HG03139 (cell line): ENCODE measurements at regions not wholly inside any gene's neighbourhood (a gene's known extent, or its start where the extent isn't known, plus 50 kb on each side); places are given as distances from the start of the nearest gene placed in this dataset.
"Not testable (repeated sequence)": the region's sequence is repeated elsewhere in the genome, so short reads cannot be mapped to it uniquely, and the experiment has no call there.

Experiments used
- ATAC-seq: cut with Tn5 transposase; IDR thresholded peaks from one replicate; pipeline ENCODE4 v1.9.1; 2021; ENCODE audit not compliant: unreplicated experiment

DNA sequence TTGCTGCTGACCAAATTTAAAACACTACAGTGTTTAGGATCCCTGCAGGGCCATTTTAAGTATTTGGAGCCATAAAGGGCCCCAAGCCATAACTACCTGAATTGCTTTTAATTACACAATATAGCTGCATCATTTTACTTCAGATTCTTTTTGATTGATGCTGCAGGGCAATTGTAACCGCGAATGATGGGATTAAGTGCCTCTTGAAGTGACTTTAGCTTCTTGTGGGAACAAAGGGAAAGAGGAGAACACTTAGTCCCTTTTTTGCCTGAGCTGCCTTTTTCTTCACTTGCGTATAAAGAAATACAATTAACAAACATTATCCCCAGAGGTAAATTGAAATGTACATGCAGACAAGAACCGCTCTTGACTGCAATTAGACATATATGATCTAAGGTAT is 228.5 kb downstream of the ZIC5 start:
- ATAC-seq = no peak

DNA sequence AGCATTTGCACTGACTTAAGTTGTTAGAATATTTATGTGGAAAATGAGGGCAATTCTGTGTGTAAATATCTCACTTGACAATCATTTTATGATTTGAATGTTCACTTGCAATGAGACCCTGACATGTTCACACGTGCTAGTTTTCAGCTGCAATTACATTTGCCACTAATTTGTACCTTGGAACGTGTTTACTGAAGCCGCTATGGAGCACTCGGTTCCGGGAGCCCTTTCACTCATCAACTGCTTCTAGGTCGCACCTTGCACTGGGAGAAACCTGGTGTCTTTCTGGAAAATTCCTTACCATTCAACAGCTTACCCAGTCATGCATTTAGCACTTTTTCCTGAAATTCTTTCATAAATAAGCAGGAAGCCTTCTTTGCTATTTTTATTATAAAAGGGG is 229.6 kb downstream of the ZIC5 start:
- ATAC-seq = no peak

DNA sequence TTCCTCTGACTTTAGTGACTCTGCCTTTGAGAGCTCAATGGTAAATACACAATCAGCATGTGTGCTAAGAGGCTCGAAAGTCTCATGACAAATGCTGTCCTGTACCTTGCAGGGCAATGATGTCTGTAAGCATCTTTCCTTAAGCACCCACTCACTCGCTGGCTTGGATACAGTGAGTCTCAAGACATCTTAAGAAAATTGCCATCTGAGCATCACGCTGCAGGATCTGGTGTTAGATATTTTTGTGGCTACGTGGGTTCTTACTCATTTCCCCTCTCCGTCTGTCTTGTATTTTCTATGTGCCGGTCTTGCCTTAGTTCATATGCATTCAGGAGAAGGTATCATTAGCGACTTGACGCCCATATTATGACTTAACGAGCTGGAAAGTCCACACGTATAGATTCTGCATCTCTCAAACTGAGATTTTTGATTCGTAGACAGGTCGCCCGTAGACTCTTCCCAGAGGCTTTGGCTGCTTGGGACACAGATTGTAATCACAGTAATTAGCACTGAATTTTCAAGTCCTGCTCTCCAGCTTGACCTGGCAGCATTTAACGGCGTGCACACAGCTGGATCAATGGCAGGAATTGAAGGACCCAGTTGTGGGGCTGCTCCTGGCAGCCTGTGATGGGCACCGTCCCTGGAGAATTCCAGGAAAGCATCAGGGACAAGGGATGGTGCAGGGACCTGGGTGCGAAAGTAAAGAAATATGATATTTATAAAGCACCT is 231.2 kb downstream of the ZIC5 start:
- no peak for ATAC-seq

DNA sequence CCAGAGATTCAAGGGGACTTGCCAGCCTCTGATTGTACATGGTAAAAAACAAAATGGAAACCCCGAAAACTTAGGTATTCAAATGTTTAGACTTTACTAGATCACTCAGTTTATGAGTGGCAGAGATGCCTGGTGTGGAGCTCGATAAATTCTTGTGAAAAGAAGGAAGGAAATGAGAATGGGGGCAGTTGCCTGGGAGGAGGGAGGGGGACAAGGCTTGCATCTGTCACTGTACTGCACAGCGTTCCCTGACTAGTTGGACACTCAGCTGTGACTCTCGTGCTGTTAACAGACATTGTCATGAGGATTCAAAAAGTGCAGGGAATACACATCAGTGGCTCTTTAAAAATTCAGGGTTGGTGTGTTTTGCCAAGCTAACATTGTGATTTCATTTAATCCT is 232.9 kb downstream of the ZIC5 start:
- ATAC-seq = no peak

DNA sequence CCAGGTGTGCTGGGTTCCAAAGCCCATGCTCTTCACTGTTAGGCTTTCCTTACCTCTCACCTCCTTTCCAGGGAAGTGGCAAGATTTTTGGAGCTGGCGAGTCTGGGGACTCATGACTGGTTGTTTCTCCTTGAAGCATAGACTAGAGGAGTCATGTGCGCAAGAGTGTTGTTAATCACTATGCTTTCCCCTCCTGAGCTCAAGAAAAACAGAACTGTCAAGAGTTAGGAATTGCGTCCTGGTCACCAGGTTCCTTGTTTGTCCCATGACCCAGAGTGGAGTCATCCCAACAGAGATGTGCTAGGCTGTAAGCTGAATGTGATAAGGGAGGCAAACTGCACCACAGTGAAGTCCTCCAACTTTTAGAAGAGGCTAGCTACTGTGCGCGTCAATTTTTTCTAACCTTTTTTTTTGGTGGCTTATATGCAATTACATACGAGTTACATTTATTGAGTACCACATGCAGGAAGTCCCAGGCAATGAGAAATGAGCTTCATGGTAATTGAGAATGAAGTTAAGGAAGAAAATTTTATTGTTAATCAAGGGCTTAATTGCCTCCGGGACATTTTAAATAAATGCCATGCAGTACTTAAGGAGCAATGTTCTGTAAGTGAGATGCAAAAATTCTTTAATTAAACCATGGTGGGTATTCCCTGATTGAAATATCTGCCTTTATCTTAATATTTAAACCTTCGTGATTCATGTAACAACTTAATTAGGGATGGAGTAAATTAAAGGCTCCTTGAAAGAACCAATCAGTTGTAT is 233.9 kb downstream of the ZIC5 start:
- ATAC-seq = no peak

DNA sequence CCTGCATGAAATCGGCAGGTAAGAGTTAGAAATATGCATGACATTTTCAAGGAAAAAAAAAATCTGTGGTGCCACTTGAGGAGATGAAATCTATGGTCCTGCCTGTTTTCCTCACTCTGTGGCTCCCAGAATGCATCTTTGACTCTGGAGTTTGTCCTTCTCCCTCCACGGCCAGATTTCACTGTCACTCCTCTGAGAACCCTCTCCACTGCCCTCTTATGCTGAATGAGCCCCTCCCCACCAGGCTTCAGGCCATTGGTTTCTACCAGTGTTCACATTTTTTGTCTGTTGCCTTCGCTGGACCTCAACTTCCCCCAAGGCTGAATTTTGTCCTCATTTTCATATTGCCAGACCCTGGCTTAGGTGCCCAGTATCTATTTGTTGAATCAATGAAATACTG is 235.0 kb downstream of the ZIC5 start:
- no peak for ATAC-seq

DNA sequence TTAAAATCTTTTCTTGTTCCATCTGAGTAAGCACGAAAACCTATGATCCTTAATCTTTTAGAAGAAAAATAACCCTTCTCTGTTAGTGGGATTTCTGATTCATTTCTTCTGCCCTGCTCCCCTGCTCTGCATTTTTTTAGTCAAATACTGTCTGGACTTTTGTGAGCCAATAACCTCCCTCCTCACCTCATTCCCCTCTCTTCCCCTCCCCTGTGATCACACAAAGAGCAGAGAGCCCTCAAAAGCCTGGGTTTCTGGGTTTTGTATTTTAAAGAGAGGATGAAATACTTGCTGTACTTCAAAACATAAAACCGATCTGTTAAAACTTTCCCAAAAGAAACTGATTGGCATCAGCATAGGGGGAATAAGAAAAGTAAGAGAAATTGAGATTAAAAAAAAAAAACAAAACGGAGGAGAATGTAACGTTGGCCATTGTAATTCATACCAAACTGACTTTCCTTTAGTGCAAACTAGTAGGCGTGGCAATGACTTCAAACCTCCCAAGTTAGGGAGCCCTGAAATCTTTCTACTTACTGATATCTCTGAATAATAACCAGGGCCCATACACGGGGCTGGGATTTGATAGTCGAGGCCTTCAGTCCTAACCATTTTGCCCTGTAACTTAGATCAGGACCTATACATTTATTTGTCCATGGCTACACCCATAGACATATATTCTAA is 232.9 kb downstream of the TM9SF2 start:
- no peak for ATAC-seq

DNA sequence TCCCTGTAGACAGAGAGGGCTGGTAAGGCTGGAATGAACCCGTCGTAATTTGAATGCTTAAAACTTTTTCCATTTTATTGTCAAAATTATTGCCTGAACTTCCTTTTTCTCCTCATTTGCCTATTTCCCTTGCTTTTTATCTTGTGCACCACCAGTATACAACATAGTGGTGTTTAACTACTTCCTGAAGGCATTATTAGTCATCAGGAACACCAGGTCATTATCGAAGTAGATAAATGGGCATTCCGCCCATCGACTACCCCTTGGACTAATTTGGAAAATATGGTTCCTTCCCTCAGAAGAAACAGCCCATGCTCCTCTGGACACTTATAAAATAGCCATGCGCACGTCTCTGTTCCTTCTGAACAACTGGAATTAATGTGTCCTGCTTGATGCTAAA is 232.1 kb downstream of the TM9SF2 start:
- ATAC-seq = no peak

DNA sequence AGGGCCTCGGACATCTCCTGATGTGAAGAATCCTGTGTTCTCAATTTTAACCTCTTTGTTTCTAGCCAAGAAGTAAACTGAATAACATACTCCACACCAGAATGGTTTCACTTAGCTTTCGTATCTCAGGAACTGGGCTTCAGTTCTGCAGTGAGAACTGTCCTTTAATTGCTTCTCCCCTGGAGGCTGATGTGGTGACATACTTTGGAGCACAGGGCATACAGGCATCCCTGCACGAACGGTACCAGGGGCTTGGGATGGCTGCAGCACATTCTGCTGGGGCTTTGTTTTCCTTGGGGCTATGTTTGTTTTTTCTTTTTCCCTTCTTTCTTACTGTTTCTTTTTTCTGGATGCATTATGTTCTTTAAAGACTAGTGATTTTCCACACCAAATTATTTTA is 230.5 kb downstream of the TM9SF2 start:
- no peak for ATAC-seq

DNA sequence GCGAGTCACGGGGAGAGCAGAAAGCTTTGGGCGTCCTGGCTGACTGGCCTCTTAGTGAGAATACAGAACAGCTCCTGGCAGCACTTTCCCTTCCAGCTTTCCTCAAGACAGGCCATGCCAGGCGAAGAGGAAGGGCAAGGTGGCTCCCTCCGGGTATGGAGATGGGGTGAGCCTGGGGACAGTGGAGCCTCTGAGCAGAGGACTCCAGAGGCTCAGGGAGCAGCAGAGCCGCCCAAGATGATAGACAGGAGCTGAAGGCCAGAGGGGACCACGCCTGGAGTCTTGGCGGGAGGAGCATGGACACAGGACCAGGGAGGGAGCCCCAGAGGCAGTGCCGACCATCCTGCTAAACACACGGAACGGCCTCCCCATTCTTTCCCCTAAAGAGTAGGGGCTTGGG is 229.1 kb downstream of the TM9SF2 start:
- no peak for ATAC-seq

DNA sequence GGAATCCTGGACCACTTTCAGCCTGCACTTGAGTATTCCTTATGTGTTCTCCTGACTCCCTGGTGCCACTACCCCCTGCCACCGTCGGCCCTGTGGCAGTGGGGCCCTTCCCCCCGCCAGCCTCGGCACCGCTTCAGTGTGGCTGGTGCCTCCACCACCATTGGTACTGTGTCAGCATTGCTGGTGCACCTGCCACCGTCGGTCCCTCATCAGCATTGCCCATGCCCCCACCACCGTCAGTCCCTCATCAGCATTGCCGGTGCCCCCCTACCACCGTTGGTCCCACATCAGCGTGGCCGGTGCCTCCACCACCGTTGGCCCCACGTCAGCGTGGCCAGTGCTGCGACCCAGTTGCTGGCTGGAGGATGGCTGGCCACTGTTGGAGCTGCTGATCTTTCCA is 228.5 kb downstream of the TM9SF2 start:
- ATAC-seq = no peak

DNA sequence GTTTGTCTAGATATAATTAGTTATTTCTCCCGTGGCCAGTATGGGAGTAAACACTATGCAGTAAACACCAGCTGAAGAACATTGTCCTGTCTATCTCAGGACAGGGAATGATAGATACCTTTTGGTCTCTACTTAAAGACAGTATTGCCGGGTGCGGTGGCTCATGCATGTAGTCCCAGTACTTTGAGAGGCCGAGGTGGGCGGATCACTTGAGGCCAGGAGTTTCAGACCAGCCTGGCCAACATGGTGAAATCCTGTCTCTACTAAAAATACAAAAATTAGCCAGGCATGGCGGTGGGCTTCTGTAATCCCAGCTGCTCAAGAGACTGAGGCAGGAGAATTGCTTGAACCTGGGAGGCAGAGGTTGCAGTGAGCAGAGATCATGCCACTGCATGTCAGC is 226.4 kb downstream of the TM9SF2 start:
- not testable (repeated sequence) for ATAC-seq

DNA sequence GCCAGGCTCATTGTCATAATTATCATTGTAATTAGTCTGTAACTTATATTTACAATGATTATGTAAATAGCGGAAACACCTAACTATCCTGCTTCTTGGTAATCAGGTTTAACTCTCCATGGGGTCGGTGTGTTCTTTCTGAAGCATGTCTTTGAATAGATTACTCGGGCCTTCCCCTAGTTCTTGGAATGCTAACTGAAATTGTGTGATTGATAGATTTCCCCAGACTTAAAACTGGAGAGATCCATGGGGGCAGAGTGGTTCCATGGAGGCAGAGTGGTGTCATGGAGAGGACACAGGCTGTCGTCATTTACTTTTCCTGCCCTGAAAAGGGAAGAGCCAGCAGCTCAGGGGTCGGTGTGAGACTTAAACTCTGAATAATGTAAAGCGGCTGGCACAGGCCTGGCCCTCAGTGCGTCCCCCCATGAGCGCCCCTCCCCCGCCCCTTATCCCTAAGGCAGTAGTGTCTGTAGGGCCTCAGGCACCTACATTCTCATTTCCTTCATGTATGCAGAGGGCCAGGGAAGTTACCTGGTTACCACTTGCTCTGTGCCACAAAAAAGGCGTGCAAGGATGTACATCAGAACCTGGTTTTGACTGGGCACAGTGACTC is 225.1 kb downstream of the TM9SF2 start:
- ATAC-seq = no peak

DNA sequence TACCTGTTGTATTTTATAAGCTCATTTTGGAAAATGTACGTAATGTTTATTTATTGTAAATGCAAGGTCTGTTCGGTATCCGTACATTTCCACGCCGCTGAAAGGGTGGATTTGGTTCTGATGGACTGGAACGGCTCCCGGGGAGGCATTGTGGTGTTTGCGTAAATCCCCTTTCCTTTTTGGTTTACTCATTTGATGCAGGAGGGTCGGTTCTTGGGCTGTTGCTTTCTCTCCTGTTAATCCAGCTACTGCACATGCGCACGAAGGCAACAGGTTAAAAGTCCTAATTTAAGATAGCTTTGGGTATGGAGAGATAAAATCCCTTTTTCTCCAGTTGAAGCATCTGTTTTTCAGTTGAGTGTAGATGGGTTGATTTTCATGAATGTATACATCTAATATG is 224.4 kb downstream of the TM9SF2 start:
- no peak for ATAC-seq

DNA sequence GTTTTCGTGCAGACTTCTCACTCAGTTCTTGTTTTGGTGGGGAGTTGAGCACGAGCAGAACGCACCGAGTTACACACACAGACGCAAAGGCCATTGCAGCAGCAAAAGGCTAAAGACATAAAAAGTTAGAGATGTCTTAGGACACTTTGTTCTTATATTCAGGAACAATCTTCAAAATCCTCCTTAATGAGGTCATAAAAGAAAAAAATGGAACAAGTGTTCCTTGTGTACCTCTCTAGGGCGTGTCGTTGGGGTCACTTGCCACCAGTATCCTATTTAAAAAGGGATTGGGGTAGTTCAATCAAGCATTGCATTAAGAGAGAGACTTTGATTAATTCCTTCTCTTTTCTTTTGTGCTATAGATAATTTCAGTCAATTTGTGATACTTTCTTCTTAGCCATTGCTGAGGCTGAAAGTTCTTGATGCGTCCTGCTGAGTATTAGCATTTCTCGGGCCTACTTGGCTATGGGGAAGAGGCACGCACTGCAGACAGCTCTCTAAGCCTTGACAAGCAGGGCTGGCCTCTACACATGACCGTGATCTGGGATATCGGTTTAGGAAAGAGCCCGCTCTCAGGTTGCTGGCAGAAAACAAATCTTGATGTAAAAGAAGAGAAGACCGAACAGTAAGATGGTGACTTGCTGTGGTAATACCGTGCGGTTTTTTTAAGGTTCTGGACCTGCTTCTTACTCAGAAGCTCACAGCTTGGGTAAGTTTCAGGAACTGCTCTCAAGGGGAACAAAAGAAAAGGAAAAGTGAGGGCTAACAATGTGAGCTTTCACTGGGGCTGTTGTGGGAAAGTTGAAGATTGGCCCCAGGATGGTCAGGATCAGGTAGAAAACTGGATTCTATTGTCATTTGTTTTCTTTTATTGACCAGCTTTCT is 223.6 kb downstream of the TM9SF2 start:
- ATAC-seq = no peak

DNA sequence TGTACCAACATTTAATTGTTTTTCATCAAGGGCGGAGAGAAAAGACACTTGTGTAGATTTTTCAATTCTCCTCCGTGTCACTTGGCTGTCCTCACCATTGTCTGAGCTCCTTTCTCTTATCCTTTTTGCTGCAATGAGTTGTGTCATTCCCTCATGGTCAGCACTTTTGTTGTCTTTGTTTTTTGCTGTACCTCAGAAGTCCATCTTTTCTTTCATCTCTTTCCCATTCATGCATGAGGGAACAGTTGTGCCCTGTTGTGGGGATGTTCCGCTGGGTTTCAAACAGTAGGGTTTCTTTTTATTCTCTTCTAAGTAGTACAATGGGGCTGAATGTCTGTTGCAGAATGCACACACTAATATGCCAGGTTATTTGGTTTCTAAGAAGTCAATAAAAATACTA is 222.6 kb downstream of the TM9SF2 start:
- ATAC-seq = no peak

DNA sequence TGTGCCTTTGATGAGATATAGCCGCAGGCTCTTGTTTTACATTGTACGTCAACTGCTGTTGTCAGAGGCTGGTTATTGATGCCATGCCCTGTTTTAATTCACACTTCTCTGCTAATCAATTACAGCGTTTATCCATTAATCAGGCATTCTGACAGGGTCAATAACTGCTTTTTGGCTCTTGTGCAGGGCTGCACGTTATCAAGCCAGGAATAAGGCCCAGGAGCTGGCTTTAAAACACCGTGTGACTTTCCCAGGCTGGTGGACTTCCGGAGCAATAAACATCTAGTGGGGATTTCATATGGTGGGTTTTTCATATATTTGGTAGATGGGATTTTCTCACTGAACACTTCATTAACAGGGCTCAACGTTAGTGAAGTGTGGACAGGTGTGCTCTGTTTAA is 221.7 kb downstream of the TM9SF2 start:
- no peak for ATAC-seq

DNA sequence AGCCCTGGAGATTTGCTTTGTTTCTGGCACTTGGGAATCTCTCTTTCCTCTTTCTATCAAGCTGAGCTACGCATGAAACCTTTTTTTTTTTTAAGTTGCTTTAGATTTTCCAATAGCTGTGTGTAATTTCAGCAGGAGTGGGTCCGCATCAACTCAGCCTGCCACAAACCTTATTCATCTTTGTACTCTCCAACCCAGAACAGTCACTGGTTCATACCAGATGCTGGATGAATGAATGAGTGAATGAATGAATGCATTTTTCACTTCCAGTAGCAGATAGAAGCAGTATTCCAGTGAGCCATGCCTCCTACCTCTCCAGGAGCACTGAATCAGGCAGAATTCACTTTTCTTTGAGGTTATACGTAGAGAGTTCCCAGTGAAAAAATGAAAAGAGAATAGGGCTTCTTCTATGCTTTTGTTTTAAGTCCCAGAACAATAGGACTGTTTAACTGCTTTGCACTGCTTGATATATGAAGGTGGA is 221.1 kb downstream of the TM9SF2 start:
- no peak for ATAC-seq

DNA sequence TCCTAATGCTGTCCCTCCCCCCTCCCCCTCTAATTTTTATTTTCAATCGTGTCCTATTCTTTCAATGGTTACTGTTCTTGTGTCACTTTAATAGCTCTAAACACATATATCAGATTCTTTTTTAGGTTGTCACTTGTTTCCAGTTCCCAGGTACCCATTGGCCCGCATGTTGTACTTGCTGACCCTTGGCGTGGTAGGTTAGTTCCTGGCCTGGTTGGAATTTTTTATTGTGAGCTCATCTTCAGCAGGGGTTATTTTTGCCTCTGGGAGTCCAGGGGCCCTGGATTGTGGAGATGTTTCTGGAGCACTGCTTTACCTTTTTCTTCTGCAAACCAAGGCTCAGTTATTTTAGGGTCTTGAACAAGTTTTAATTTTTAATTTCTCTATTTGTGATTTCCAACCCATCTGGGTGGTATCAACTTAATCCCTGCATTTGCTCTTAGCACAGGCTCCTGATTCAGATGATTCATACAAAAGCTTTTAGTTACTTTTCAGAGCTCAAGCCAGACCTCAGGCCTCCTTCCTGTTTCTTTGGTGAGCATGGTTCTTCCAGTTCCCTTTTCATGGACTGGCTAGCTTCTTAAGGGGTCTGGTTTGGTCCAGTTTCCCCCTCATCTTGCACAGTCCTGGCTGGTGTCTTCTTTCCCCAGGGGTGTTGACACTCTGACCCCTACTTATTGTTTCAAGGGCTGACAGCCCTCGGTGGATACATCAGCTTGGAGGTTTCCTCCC is 220.5 kb downstream of the TM9SF2 start:
- no peak for ATAC-seq
